ENCODE measurements at regions not wholly inside any gene's neighbourhood (a gene's known extent, or its start where the extent isn't known, plus 50 kb on each side); places are given as distances from the start of the nearest gene placed in this dataset.

- TF ChIP-seq REST (IDR thresholded peaks at IDR 0.05; ENCODE audit: insufficient read depth in 1 of 2, low read depth in 2 of 2, low read length in 2 of 2) (no peak), POLR2AphosphoS5 (IDR thresholded peaks at IDR 0.05; ENCODE audit: low read depth, low read length) (no peak), TAF1 (IDR thresholded peaks at IDR 0.05; ENCODE audit: borderline replicate concordance, insufficient read depth, low read length) (no peak)
Measured at GRCh38 chr1:29946057-29946456, 709.7 kb downstream of the PTPRU start.

Data from PFSK-1 (cell line).